ENCODE measurements at regions not wholly inside any gene's neighbourhood (a gene's known extent, or its start where the extent isn't known, plus 50 kb on each side); places are given as distances from the start of the nearest gene placed in this dataset.
A peak's percentile ranks its signal among the peaks of the same experiment; 100 is the strongest.

- no peak overlapping the region for H3K4me3 ChIP-seq (ENCODE audit: low read depth, low read length)
- DNase-seq (ENCODE audit: low read depth) = no peak
- TF ChIP-seq CTCF (IDR thresholded peaks at IDR 0.05; ENCODE audit: insufficient read depth, low read length) = no peak
Observed at GRCh38 chrX:125620715-125621587, 301.3 kb downstream of the TEX13C start.

- no peak overlapping the region for H3K4me3 ChIP-seq (ENCODE audit: low read depth, low read length)
- TF ChIP-seq CTCF (IDR thresholded peaks at IDR 0.05; ENCODE audit: insufficient read depth, low read length) = no peak
- no peak for DNase-seq (ENCODE audit: low read depth)
Observed at GRCh38 chrX:125621588-125621927, 301.9 kb downstream of the TEX13C start.

GRCh38 chrX:125622899-125623298 lies 303.2 kb downstream of the TEX13C start:
- no peak for TF ChIP-seq CTCF (IDR thresholded peaks at IDR 0.05; ENCODE audit: insufficient read depth, low read length)
- H3K4me3 ChIP-seq (ENCODE audit: low read depth, low read length) = no peak overlapping the region
- no peak for DNase-seq (ENCODE audit: low read depth)

- no peak overlapping the region for H3K4me3 ChIP-seq (ENCODE audit: low read depth, low read length)
- DNase-seq (ENCODE audit: low read depth) = no peak
- no peak for TF ChIP-seq CTCF (IDR thresholded peaks at IDR 0.05; ENCODE audit: insufficient read depth, low read length)
Observed at GRCh38 chrX:125627676-125628075, 308.0 kb downstream of the TEX13C start.

- no peak overlapping the region for H3K4me3 ChIP-seq (ENCODE audit: low read depth, low read length)
- no peak for DNase-seq (ENCODE audit: low read depth)
- TF ChIP-seq CTCF (IDR thresholded peaks at IDR 0.05; ENCODE audit: insufficient read depth, low read length) = no peak
Observed at GRCh38 chrX:125628435-125628834, 308.8 kb downstream of the TEX13C start.

GRCh38 chrX:125641405-125641804 lies 321.7 kb downstream of the TEX13C start:
- no peak for DNase-seq (ENCODE audit: low read depth)
- TF ChIP-seq CTCF (IDR thresholded peaks at IDR 0.05; ENCODE audit: insufficient read depth, low read length) = no peak
- no peak overlapping the region for H3K4me3 ChIP-seq (ENCODE audit: low read depth, low read length)

GRCh38 chrX:125646195-125646594 lies 326.5 kb downstream of the TEX13C start:
- H3K4me3 ChIP-seq (ENCODE audit: low read depth, low read length) = no peak overlapping the region
- no peak for DNase-seq (ENCODE audit: low read depth)
- peak; percentile 11 for TF ChIP-seq CTCF (IDR thresholded peaks at IDR 0.05; ENCODE audit: insufficient read depth, low read length)

Measured in fibroblast of the aortic adventitia (primary cell).